ENCODE measurements at regions not wholly inside any gene's neighbourhood (a gene's known extent, or its start where the extent isn't known, plus 50 kb on each side); places are given as distances from the start of the nearest gene placed in this dataset.

DNA sequence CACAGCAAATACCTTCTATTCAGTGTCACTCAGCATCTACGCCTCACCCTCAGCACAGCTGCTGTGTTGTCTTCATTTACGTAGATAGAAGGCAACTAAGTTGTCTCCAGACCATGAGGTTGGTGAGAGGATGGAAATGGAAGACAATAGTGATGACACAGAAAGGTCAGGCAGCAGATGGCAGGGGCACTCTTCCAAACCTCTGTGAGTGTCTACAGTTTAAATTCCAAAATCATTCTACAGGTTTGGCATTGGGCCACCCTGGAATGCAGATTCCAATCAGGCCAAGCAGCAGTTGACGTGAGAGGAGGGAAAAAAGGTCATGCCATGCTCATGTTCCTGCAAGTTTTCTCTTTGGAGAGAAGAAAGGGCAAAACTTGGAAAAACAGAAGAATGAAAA is 68.7 kb upstream of the ADAMTSL1 start:
- no peak for DNase-seq

DNA sequence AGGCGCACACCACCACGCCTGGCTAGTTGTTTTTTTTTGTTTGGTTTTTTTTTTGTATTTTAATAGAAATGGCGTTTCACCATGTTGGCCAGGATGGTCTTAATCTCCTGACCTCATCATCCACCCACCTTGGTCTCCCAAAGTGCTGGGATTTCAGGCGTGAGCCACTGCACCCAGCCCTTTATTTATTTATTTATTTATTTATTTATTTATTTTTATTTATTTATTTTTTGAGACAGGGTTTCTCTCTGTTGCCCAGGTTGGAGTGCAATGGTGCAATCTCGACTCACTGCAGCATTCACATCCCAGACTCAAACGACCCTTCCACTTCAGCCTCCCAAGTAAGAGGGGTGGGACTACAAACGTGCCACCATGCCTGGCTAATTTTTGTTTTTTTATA is 63.0 kb upstream of the ADAMTSL1 start:
- no peak for DNase-seq

DNA sequence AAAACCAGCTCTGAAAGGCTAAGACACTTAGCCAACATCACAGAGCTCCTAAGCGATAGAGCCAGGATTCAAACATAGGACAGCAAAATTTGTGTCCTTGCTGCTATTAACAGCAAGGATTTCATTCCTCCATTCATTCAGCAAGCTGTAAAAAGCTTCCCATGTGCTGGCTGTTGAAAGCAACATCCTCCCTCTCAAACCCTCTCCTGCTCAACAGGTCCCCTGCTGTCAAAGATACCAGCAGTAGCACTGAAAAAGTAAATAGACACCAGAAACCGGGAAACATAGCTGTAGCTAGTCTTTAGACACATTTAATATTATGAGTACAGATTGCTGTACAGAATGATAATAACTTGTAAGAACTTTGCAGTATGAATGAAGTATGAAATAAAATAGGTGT is 52.6 kb upstream of the ADAMTSL1 start:
- DNase-seq, result no peak

DNA sequence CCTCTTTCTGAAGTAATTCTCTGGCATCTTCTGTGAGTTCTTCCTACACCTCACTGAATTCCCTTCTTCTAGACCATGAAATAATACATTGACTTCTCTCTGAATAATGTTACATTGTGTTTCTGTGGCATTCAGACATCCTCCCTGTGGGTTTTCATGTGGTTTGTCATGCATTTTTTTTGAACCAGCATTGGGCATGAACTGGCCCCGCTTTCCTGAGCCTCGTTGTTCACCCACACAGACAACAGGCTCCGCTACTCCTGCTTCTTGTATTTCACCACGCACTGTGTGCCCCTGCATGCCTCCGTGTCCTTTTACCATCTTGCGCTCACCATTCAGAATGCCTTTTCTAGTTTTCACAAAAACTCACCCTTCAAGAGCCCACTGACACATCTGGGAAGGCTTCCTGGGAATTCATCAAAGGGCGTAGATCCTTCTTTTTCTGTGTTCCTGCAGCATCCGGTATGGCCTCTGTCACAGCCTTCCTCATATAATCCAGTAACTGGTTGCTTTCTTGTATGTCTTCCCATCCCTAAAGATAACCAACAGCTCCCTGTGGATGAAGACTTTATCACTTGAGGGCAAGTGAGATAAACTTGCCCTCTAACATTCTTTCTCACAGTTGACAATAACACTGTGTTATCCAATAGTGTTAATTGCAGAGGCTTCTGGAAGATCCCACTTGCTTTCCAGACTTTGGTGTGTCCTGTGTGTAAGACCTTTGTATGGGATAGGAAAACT is 51.5 kb upstream of the ADAMTSL1 start:
- DNase-seq, result no peak

DNA sequence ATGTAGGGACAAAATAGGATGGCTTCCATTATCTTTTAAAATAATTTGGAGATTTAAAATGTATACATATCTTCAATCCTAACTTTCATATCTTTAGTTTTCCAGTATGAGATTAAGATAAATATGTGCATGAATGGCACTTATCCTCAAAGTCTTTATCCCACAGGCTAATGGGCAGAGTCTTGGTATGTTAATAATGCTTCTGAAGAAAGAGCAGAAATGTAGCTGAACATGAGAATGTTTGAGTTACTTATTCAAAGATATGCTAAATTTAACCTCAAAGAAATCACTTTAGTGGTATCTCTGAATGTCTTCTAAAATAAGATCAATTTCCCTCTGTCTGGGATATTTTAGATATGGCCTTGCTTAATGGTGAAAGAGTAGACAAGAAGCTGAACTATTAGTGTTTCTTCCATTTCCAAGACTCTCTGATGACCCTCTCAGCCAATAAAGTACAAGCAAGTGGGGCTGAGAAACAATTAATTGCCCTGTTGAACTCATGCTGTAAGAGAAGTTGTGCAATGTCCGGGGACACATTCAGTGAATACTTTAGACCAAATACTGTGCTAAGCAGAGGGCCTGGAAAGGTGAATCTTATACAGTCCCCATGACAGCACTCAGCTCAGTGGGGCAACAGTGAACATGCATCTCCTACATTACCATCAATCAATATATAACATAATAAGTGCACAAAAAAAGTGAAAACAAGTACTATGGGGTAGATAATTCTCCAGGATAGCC is 50.0 kb upstream of the ADAMTSL1 start:
- DNase-seq, result no peak
